Kidney glomerular epithelial cell (primary cell): ENCODE measurements at regions not wholly inside any gene's neighbourhood (a gene's known extent, or its start where the extent isn't known, plus 50 kb on each side); places are given as distances from the start of the nearest gene placed in this dataset.

Experiments
- DNase-seq: peaks from one replicate; lab custom pipeline; 2025; lab: John Stamatoyannopoulos, UW

DNA sequence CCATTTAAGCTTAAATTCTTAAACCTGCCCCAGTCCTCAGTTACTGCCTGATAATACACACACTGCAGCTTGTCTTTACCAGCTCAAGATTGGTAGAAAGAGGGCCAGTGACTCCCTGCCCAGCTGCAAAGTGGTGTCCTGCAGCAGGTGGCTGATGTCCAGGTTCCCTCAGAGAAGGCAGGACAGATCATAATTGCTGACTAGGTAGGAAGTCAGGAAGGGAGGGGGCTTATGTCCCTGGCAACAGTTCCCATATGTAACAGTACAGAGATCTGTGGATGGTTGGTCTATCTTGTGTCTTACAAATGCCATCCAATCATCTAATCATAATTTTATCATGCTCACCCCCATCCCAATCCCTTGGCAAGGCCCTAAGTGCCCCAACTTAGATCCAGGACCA, 492.1 kb upstream of the PPP2R3A start:
- no peak for DNase-seq

DNA sequence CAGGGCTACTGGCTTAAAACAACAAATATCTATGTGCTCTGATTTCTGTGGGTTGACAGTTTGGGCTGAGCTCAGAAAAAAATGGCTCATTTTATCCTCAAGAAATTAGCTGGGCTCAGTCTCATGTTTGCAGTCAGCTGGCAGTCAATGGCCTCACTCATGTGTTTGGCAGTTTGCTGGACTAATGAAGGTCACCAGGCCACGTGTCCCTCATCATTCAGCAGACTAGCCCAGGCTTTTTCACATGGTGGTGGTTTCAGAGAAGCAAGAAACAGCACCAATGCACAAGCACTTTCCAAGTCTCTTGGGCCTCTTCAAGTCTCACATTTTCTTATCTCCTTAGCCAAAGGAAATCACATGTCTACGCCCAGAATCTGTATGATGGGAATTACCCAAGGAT, 478.3 kb upstream of the PPP2R3A start:
- no peak for DNase-seq

DNA sequence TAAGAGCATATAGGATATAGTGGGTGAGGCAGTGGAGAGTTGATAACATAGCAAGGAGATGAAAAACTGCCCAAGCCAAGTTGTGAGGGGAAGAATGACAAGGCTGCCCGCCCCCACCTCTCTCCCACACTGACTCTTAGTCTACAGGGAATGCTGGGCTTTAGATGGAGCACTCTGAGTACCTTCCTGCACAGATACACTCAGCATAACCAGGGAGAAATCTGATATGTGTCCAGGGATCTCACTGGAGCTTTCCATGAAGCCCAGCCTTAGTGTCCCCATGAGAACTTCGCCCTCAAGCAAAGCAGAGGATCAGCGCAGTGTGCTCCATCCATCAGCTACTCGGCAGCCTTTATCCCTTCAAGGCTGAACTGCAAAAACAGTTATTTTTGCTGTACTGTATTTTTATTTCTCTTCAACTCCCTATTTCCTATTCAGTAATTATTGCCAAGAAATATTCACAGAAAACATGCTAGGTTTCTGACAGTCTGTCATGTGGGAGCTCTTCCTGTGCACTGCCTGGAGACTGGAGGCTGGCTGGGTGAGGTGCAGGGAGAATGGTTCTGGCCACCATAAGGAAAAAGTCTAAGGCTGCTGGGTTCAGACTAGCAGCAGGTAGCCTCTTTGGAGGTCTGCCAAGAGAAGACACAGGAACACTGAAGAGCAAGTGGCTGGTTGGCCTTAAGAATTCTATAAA, 475.2 kb upstream of the PPP2R3A start:
- no peak for DNase-seq

DNA sequence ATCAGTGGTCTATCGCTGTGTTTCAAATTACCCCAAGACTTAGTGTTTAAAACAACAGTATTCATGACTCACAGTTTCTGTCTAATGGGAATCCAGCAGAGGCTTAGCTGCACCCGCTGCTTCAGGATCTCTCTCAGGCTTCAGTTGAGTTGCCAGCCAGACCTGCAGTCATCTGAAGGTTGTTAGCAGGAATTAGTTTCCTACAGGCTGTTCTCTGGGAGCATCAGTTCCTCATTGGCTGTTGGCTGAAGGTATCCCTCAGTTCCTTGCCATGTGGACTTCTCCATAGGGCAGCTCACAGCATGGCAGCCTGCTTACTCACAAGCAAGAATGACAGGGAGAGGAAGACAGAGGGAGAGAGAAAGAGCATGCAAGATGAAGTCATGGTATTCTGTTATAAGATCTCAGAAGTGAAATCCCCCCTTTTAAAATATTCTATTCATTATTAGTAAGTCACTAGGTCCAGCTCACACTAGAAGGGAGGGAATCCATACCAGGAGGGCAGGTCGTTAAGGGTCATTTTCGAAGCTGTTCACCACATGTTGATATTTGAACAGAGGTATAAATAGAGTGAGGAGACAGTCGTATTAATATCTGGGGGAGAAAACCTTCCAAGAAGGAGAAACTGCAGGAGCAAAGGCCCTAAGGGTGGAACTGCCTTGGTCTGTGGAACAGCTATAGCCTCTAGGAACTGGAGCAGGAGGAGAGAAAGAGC, 473.9 kb upstream of the PPP2R3A start:
- DNase-seq: no peak

DNA sequence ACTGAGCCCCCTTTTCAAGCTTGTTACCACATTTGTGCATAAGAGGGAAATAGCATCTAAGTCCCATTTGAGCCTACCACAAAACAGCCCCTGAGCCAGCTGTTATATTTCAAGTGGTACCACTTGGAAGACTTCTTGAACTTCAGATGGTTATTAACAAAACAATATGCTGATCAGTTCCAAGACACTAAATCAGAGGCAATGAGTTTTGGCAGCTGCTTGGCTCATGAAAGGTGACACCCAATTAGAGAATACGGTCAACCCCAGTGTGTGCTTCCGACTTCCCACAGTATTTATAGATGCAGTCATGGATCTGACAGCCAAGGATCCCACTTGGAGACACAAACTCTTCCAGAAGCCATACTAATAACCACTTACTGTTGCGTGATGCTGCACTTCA, 469.6 kb upstream of the PPP2R3A start:
- DNase-seq: no peak

DNA sequence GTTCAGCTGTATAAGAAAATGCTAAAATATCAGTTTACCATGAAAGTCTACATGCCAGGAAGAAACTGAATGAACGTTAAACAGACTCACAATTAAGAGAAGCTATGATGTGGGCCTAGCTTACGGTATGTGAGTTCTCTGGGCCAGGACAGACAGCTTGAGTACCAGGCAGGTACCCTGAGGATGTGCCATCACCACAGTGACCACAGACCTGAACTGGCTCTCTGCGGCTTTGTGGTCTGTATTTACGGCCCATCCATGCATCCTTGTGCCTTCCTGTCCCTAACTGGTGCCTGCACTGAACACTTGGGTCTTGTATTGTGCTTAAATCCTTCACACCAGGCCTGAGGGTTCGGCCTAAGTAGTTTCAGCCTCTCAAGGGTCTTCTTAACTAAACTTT, 467.5 kb upstream of the PPP2R3A start:
- DNase-seq: no peak

DNA sequence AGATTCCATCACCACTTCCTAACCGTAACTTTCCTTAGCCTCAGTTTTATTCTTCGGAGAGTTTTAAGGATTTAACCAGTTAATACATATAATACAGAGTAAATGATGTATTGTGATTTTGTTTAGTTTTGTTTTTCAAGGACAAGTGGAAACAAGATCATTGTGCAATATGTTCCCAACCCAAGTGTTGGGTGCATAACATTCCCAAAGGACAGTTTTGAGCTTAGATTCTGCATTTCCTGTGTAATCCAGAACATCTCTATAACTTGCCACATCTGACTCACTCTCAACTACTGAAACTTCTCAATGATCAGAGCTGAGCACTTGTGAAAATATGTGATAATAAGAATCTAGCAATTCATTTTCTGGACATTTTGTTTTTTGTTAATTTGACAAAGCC, 466.1 kb upstream of the PPP2R3A start:
- DNase-seq: no peak

DNA sequence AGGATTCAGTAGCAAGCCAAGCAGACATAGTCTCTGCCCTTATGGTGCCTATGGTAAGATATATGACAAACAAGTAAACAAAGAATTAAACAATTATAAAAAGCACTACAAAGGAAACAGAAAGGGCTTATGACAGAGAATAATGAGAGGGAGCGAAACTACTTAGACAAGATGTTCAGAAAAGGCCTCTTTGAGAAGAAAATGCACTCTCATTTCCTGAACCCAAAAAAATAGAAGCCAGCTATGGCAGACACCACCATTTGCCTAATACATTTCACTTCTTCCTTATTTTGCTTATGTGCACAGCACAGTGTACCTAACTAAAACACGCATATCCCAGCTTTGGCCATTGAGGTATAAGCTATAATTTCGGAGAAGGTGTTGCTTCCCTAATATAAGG, 465.5 kb upstream of the PPP2R3A start:
- no peak for DNase-seq

DNA sequence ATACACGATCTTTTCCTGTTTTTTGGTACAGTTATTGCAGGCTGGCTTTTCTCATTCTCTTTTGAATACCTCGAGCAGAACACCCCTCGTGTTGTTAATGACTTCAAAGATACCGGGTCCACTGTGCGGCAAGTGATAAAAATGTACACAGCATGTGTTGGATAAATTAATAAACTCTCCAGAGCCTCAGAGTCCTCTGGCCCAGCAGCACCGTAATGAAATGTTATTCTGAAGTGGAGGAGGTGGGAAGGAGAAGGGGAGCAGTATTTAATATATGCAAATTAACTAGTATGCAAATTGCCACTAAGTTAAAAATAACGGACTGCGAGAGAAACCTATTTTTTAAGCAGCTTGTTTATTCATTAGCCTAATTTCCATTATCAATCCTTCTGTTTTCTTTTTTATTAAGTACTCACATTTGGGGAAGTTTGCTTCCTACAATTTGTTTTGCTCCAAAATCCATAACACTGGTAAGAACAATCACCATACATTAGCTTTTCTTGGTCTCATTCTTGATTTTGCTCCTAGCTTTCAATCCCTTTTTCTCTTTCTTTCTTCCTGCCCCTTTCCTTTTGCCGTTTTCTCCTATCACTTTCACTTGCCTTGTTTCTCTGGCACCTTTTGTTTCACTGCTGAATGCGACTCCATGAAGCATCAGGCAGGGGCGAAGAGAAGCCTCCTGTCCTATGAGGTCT, 462.3 kb upstream of the PPP2R3A start:
- DNase-seq: no peak

DNA sequence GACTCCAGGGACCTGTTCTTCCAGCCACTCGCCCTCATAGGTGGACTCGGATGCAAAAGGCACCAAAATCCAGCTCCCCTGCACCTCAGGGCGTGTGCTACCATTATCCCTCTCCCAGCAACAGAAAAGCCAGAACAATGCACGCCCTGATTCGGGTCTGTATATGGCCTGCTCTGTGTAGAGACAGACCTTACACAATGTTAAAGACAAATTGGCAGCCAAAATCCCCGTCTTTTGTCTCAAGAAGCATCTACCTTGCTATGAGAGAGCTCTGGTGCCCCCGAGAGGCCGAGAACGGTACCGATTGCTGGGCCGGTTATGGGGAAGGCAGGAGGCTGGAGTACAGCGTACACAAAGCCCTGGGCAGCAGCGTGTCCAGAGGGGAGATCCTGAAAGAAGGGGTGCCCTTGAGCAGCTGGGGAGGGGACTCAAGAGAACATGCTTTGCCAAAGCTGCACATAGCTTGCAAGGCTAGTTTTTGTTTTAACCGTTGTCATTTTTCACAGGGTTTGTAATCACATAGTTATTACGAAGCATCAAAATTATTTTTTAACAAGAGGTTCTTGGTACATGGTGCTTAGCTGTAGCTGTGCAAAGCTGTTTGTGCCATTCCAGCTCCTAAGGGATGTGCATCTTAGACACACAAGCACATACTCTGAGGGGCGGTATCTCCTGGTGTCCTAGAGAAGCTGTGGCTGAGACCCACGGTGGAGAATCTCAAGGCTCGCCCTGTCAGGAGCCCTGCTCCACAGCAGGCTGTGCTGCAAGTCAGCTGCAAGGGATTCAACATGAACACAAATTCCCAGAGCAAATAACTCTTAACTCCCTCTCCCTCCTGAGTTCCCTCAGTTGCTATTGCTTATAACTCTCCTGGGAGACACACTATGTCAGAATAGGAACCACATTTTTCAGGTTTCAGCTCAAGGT, 461.5 kb upstream of the PPP2R3A start:
- peak; percentile 31 for DNase-seq

DNA sequence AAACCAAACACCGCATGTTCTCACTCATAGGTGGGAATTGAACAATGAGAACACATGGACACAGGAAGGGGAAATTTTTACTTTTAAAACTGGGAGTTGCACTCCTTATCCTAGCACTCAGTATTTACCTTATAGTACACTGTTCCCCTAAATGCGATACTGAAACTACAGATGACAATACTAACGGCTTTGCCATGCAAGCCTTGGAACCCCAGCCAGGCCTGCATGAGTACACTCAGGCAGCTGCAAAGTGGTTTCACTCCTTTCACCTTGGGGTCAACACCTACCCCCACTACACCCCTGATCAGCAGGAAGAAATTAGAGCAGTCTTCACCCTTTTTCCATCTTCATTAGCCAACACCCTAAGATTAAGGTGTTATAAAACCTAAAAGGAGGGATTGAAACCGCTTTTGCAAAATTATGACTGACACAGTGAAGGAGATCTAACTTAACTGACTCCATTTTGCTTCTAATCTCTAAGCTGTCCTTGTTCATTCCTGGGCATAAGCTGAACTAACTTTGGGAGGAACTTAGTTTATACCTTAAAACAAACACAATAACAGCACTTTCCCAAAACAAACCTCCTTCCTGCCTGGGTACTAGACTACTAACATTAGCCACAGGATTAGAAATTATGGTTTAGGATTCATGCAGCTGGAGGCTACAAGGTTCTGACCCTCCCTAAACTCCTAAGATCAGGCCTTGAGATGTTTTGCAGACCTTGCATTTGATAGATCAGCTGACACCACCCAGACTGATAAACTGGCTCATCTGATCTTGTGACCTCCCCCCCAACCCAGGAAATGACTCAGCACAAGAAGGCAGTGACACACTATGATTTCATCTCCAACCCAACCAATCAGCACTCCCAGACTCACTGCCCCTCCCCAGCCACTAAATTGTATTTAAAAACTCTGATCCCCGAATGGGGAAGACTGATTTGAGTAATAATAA, 452.1 kb upstream of the PPP2R3A start:
- DNase-seq: peak; percentile 27

DNA sequence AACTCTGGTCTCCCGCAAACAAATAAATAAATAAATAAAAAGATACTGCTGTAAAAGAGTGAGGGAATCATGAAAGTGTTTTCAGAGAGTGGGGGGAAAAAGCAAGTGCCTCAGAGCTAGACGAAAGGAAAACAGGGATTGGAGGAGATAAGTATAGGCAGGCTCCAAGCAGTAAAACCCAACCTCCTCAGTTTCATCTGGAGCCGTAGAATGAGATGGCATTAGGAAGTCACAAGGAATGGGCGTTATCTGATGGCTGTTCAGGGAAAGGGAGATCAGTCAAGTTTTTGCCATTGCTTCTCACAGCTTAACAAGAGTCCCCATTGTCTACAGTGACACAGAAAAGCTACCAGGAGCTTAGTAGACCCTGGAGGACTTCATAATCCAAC, 451.5 kb upstream of the PPP2R3A start:
- no peak for DNase-seq

DNA sequence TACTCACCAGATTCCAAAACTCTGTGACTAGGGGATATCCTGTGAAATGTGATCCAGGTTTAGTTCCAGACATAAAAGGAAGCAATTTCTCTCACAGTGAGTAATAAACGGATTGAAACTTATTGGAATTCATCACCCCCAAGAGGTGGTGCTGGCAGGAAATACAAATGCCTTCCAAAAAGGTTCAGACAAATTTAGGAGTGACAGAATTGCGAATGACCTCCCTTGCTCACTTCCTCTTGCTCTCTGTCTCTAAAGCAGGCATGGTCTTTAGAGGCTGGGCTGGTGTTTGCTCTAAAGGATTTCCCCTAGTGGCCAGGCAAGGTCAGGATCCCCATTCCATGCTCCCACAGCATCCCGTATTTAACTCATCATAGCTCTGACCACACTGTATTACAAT, 449.4 kb upstream of the PPP2R3A start:
- DNase-seq: no peak

DNA sequence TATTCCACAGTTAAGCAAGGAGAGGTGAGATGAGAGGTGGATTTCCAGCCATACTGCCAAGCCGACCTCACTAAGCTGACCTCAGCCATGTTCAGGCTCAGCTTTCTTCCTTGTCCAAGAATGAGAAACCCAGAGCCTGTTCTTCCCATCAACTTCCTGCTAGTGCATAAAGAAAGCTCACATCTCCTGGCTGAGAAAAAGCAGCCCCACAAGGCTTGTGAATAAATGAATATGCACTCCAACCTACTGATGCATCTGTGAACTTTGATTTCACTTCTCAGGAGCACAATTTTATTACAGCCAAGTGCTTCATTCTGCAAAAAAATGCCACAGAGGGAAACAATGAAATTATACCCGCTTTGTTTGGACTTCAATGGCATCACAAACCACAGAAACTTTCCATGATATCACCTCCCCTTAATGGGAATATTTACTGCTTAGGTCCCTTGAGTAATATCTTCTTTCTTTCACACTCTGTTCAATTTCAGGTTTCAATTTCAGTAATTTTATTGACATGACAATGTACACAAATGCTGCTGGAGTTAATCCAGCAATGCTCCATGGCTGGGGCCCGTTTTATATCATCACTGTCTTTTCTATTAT, 437.0 kb upstream of the PPP2R3A start:
- DNase-seq: no peak

DNA sequence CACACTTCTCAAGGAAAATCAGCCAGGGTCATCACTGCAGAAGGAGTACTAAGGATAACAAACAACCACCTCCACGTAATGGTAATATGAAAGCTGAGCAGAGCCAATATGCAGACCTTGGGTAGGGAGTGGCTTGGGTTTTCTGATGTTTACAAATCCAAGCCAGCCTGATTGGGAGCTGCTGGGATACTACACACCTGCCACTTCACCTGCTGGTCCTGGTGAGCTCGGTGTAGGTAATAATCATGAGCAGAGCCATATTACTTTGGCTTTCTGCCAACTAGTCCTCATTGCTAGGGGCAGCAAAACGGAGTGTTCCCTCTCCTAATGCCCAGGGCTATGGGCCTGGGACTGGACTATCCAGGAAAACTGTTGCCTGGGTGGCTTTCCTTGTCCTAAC, 433.5 kb upstream of the PPP2R3A start:
- no peak for DNase-seq

DNA sequence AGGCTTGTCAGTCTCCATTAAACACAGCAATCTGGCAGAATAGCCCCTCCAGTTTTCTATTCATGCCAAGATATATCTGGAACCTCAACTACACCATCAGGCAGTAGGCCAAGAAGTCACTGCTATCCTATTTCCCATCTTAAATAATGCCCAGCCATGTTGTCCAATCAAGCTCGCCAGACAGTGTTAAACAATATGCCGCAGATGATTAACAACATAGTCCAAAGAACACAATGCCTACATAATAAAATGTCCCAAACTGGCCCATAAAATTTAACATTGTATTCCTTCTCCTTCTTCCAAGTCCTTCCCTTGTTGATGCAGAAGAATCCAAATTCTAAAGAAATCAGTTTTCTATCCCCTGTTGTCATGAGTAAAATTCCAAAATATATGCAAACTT, 427.4 kb upstream of the PPP2R3A start:
- DNase-seq: no peak

DNA sequence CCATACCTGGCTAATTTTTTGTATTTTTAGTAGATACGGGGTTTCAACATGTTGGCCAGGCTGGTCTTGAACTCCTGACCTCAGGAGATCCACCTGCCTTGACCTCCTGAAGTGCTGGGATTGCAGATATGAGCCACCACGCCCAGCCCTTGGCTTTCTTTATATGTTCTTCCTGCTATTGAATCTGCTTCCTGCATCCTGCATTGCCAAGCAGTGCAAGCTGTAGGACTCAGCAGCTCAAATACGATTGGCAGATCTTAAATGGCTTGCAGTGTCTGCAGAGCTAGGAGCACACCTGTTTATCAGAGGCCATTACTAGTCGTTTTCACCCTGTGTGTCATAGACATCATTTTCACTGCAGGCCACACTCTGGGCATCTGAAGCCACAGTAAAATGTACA, 426.2 kb upstream of the PPP2R3A start:
- DNase-seq: no peak

DNA sequence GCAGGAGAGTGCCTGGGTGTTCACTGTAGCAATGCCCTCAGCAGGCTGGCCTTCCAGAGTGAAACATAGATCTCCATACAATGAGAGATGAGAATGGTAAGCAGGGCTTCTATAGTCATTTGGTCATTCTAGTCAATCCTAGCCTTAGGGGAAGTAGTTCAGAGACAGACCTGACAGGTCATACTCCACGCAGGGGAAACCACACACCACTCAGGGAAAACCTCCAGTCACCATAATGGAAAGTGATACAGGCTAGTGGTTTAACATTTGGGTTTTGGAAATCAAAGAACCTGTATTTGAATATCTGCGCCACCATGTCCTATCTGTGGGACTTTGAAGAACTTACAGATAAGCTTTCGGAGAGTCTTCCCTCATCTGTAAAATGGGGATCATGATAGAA, 425.7 kb upstream of the PPP2R3A start:
- no peak for DNase-seq

DNA sequence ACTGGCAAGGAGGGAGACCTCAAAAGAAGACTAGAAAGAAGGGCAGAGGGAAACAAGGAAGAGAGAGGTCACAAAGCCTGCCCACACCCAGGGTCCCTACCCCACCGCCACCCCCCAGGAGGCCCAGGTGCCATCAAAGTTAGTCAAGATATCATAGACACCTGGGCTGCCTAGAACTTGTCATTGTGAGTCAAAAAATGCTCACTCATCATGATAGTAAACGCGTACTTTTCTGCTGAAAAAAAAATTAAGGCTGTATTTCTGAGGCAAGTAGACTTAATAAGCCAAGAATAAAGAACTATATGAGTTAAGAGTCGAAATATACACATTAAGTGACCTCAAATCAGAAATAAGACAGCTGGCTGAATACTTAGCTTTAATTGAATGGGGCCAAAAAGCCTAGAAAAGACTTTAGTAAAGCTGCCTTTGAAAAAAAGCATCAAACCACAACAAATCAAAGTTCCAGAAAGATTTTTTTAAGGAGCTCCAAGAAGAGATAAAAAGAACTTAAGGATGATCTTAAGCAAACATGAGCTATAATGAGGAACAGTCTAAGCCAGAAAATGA, 415.5 kb upstream of the PPP2R3A start:
- DNase-seq: no peak

DNA sequence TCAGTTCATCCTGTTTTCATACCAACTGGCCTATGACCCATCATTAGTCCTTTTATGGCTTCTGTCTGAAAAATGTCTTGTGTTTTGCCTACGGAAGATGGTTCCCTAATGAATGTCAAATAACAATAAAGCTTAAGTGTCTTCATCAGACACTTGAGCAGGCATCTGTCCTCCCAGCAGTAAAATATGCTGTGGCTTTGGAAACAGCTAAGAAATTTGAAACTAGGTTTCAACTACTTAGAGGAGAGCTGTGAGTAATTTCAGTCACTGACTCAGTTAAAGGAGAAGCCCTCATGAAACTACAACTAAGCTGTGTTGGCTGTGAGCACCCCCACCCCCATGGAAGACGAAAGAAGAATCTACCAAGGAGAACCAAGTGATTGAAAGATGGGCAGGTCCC, 409.4 kb upstream of the PPP2R3A start:
- no peak for DNase-seq
